ENCODE measurements at regions not wholly inside any gene's neighbourhood (a gene's known extent, or its start where the extent isn't known, plus 50 kb on each side); places are given as distances from the start of the nearest gene placed in this dataset.

GRCh38 chr13:67950603-67951002, 720.5 kb upstream of the PCDH9 start:
- CTCF ChIA-PET, result no interaction called here
- POLR2A ChIA-PET, result no interaction called here

More at GRCh38 chr13:67950603-67951002, 720.5 kb upstream of the PCDH9 start:
- H3K4me1 ChIP-seq (ENCODE audit: control insufficient read depth in 1 of 2, insufficient read depth in 2 of 2, low read depth in 1 of 2, low read length in 1 of 2), result no peaks in the 10 kb centered on the region; a peak in 1 of 4 replicates
- no peaks in the 10 kb centered on the region for H3K27me3 ChIP-seq (ENCODE audit: insufficient read depth)
- no peaks in the 10 kb centered on the region for H3K36me3 ChIP-seq (replicated peaks in 1 of 2; ENCODE audit: control insufficient read depth in 1 of 2, insufficient read depth in 2 of 2, low read length in 1 of 2)
- no peaks in the 10 kb centered on the region for H3K9me2 ChIP-seq
- WGBS (ENCODE audit: low lambda C conversion rate), result 73% methylated on average over 3 of the region's 3 CpGs
- no peak overlapping the region for H3K9ac ChIP-seq
- no peak for DNase-seq
- H3K27ac ChIP-seq (ENCODE audit: low read depth in 2 of 2, low read length in 1 of 2), result no peak overlapping the region
- no peak overlapping the region for H3K4me2 ChIP-seq
- TF ChIP-seq CTCF (IDR thresholded peaks at IDR 0.05), result no peak
- no peak for TF ChIP-seq EZH2phosphoT487 (IDR thresholded peaks at IDR 0.05; ENCODE audit: borderline replicate concordance, low read depth)
- TF ChIP-seq FOXJ3 (CRISPR knock-in tag; IDR thresholded peaks at IDR 0.05), result no peak
- no peak for TF ChIP-seq YY1 (IDR thresholded peaks at IDR 0.05; ENCODE audit: low read depth)
- TF ChIP-seq RXRA (IDR thresholded peaks at IDR 0.05; ENCODE audit: borderline replicate concordance, low read depth), result no peak
- TF ChIP-seq RFX5 (IDR thresholded peaks at IDR 0.05; ENCODE audit: low read length), result no peak
- TF ChIP-seq CHD2 (IDR thresholded peaks at IDR 0.05; ENCODE audit: low read length, partially characterized antibody), result no peak
- no peak for TF ChIP-seq MAX (IDR thresholded peaks at IDR 0.05; ENCODE audit: low read depth)
- TF ChIP-seq REST (IDR thresholded peaks at IDR 0.05; ENCODE audit: low read depth, low read length), result no peak
- TF ChIP-seq TEAD4 (IDR thresholded peaks at IDR 0.05; ENCODE audit: borderline replicate concordance, insufficient read depth), result no peak
- TF ChIP-seq GABPA (IDR thresholded peaks at IDR 0.05; ENCODE audit: low read depth), result no peak
- no peak for TF ChIP-seq SIN3A (IDR thresholded peaks at IDR 0.05; ENCODE audit: borderline replicate concordance, low read depth, low read length)
- TF ChIP-seq PBX3 (IDR thresholded peaks at IDR 0.05), result no peak
- TF ChIP-seq RCOR1 (IDR thresholded peaks at IDR 0.05; ENCODE audit: low read length), result no peak
- H2AFZ ChIP-seq (ENCODE audit: low read depth), result no peak overlapping the region
- no peak overlapping the region for H3K4me3 ChIP-seq (ENCODE audit: low read depth in 2 of 2, low read length in 1 of 2)
- H4K20me1 ChIP-seq (ENCODE audit: insufficient read depth), result no peaks in the 10 kb centered on the region
- no peaks in the 10 kb centered on the region for H3F3A ChIP-seq (replicated peaks; ENCODE audit: insufficient read depth)
- H3K79me2 ChIP-seq (ENCODE audit: insufficient read depth), result no peaks in the 10 kb centered on the region
- H3K9me3 ChIP-seq, result no peaks in the 10 kb centered on the region

Measured in SK-N-SH (cell line).